Suppressor macrophage treated with lipopolysaccharide for 1 hour (primary cell): ENCODE measurements at regions not wholly inside any gene's neighbourhood (a gene's known extent, or its start where the extent isn't known, plus 50 kb on each side); places are given as distances from the start of the nearest gene placed in this dataset.

ENCODE experiments used
- DNase-seq, 3 donors: peaks; one replicate each; pipeline ENCODE4 v3.0.0-alpha.2; 2020 to 2022

DNA sequence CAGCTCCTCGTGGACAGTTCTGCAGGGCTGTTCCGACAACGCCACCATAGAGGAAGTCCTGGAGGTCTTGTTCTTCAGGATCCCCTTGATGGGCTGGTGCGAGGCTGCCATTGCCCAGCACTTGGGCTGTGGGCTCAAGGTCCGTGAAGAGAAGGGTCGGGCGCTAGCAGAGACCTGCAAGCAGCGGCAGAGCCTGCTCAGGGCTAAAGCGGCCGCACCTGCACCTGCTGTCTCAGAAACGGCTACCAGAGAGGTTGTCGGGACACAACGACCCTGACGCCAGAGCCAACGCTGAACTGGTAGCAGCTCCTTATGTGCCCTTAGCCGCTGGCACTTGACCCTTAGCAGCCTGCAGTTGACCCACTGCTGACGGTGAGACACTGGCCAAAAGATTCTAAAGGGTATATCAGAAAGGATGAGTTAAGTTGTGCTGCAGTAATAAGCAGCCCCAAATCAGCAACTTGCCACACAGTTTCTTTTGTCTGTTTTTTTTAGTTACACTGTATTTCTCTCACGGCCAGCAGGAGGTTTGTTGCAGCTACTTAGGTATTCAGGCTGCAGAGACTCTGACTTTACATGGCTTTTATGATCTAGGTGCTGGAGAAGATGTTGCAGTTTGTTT is 55.5 kb upstream of the ST6GAL2 start:
- DNase-seq = no peak

DNA sequence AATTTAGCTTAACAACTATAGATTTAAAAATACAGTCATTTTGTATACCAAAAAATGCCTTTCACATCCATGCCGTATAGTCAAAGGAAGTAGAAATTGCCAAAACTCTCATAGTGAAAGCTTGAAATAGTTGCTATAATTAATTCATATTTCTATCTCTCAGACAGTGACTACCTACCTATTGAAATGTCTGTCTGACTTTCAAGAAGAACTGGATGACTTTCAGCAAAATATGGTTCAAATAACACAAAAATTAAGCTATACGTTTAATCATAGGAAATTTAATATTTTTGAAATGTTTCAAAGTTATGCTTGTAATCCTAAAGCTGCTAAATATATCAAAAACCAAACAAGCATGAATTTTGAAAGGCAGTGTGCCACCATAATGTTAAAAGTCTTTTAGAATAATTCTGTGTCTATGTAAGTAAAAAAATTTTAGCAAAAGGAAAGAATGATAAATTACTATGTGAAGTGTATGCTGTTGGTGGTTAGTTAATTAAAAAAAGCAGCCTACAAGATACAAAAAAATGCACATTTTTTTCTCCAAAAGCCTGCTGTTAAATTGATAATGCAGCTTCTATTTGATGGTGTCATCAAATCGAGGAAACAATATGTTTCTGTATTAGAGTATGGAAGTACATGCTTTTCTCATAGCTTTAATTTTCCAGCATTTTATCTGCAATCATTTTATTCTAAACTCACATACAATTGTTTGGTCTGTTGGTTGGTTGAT is 57.7 kb upstream of the ST6GAL2 start:
- DNase-seq = no peak

DNA sequence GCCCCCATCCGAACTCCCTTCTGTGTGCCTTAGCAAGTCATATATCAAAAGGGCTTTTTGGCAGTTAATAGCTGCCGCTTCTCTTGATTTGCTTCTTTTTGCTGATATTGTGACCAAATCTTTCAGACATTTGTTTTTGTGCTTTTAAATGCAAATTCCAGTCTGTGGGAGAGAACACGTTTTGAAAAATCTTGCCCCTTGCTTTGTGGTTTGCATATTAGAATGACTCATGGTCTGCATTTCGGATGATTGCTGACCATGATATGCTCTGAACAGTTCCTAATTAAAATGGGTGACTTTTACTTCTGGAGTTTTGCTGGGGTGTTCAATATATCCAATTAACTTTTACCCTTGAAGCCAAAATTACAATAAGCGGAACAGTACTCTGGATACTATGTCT is 58.2 kb upstream of the ST6GAL2 start:
- no peak for DNase-seq

DNA sequence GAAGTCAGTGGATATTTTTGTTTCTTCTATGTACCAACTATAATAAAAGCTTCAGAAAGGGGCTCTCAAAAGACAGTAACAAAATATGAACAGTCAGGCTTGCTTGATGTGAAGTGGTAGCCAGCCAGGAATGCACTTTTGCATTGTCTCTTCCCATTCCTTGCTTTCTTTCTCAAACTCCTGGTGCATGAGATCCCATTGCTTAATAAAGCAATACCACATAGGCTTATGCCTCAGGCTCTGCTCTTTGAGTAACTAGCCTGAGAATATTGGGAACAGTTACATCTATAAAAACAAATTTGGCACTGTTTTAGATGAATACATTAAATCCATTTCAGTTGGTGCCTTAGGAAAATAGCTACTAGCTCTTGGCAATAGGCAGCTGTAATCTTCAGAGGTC is 62.6 kb upstream of the ST6GAL2 start:
- no peak for DNase-seq

DNA sequence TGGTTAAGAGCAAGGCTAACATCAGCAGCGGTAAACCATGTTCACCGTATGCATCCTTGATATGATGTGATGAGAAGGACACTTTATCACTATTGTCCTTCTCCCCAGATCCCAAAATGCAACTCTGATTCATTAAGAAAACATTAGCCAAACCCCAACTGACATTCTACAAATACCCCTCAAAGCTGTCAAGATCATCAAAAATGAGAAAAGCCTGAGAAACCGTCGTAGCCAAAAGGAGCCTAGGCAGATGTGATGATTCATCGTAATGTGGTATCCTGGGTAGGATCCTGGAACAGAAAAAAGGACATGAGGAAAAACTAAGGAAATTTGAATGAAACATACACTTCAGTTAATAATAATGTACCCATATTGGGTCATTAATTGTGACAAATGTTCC is 67.3 kb upstream of the ST6GAL2 start:
- DNase-seq = no peak

DNA sequence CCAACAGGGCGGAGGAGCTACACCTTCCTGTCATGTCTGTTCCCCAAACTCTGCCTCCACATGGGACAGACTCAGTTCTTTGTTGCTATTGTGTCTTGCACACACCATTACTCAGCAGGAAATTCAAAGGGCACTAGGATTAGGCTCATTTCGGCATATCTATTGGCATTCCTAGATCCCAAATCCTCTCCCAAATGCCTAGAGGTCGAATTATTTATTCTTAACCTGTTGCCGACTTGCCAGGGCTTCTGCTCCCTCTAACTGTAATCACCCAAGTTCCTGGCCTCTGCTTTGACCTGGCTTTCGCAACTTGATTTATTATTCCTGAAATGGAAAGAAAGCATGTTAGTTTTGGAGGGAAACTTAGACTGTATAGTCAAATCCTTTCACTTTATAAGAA is 67.8 kb upstream of the ST6GAL2 start:
- DNase-seq = no peak

DNA sequence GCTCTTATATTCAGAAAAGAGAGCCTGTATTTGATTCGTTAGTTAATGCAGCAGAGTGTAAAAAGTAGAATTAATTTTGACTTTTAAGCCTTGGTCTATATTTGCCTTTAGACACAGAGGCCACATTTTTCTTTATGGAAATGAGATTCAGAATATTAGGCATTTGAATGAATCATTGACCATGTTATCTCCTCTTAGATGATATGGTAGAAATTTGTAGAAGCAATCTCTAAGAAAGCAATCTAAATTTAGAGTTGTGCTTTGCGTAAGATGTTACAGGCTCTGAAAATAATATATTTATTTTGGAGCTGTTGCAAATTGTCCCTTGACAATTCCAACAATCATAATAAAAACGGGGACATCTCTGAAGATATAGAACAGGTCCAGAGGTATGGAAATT is 68.3 kb upstream of the ST6GAL2 start:
- DNase-seq = no peak

DNA sequence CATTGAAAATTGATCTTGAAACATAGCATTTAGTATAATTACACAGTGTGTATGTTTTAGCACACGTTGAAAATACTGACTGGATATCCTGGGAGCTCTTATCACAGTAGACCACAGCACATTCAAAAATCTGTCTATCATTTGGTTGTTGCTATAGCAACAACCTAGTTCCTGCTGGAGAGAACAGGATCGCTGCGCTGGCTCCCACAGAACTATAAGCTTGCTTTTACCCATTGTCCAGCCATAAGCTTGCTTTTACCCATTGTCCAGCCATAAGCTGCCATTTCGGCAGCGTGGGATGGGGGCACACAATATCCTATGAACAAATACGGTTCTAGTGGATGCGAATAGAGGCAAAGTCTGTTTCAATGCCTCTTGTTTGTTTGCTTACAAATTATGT is 70.4 kb upstream of the ST6GAL2 start:
- no peak for DNase-seq

DNA sequence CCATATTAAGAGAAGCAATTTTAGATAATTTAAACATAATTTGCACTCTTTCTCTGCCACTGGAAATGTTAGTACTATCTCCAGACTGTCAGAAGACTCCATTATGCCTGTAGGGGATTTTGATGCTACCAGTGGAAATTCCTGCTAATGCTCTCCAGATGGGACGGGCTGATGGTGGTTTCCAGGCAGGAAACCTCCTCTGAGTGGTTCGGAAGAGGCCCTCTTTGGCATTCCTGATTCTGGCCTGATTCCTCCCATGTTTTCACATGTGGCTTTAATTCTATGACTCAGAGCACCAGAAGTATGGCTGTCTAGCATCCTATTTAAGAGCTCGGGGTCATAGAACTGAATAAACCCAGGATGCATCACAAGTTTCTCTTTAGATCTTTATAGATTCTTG is 70.9 kb upstream of the ST6GAL2 start:
- no peak for DNase-seq

DNA sequence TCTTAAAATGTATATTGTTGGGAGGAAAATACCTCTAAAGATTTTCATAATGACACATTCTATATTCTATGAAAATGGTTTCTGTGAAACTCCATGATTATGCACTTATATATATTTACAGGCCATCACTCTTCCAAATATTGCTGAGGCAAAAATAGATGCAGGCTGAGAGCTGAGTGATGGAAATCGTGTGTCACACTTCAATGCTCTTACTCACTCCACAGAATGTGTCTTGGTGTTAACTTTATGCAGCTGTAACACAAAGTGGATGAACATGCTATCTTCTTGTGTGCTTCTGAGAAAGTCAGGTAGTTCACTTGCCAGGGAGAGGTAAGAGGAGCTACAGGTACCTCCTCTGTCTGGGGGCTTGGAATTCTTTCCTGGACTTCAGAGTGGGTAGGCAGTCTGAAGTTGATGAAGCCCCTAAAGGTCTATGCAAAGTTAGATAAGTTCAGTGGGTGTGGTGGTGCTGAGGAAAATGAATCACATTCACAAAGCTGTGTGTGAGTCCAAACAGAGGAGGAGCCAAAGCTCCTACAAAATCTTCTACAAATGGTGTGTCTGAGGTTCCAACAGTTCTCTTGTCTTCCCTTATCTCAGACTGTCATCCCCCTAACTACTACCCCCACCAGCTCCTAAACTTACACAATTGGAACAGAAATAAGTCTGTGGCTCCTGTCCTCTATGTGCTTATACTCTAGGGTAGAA is 74.2 kb upstream of the ST6GAL2 start:
- no peak for DNase-seq

DNA sequence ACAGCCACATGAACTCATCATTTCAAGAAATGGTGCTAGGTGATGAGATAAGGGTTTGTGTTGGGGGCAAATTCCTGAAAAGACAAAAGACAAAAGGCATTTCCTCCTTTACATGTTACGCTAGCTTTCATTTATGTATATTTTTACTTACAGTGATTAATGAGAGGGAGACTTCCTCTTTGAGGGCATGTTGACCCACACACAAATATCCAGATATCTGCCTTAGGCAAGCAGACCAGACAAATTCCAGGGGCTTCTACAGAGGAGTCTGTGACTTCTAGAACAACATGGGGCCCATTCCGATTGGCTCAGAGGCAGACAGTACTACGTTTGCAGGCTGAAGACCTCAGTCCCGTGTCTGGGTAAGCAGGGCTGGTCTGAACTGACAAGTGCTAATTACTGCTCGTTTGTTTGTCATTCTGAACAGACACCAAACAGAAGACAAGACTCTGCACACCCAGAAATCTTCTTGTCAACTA is 74.8 kb upstream of the ST6GAL2 start:
- DNase-seq = no peak

DNA sequence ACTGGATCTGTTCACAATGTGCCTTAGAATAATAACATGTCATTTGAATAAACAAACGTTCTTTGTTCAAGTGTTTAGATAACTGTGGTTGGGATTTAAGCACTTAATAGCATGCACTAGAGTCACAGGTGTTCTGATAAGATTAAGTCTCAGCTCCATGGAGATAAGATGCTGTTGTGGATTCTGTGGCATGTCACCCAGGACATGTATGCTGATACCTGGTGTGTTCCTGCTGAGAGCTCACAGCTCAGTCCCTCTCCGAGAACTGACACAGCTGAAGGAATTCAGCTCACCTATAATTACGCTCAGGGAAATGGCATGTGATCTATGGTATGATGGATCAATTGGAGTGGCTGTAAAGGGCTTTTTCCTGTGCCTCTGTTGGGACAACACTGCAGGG is 75.4 kb upstream of the ST6GAL2 start:
- DNase-seq = no peak

DNA sequence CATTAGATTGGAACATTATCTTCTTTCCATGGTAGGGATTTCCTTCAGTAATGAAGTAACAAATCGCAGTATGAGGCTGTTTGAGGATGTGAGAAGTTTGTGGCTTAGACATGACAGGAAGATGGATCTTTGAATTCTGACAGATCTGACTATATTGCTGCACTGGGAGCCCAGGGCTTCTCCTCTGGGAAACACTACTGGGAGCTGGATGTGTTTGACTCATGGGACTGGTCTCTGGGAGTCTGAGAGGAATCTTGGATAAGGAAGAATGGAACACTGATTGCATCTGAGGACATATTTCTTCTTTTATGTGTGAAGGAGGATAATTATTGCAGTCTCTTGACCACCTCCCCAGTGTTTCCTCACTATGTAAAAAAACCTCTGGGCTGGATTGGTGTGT is 77.2 kb upstream of the ST6GAL2 start:
- DNase-seq = no peak

DNA sequence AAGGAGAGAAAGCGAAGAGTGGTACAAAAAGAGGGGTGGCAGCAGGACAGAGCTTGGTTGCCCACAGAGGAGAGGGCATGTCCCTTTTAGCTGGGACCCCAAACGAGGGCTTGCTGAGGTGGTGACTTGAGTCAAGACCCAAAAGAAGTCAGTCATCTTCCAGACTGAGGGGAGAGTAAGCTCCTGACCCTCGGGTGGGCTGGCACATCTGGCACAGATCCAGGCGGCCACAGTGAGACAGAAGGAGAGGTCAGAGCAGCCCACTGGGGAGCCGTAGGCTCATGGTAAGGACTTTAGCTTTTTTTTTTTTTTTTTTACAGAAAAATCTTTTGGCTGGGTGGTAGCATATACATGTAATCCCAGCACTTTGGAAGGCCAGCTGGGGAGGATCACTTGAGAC is 77.9 kb upstream of the ST6GAL2 start:
- no peak for DNase-seq

DNA sequence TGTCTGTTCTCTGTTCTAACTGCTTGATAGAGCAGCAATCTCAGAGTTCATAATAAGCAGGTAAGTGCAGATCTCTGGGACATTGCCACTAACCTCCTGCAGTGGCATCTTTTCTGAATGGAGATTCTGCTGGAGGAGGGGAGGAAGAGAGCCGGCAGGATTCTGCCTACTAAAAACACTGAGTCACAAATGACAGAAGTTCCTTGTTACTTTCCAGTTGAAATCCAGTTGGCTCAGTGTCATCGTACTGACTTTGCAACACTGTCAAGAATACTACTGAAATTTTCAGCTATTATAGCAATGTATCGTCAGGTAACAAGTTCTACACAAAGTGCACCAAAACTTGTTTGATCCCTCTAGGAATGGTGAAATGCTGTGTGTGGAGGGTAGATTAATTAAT is 79.6 kb upstream of the ST6GAL2 start:
- DNase-seq = no peak

DNA sequence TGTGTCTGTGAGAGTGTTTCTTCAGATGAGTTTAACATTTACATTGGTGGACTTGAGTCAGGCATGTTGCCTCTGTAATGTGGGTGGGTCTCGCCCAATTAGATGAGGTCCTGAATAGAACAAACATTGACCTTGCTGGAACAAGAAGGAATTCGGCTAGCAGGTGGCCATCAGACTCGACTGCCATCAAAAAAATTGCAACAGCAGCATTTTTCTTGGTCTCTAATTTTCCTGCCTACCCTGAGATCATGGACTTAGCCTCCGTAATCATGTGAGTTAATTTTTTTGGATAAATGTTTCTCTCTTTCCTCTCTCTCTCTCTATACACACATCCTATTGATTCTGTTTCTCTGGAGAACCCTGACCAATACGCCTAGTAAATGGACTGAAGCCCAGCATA is 83.8 kb upstream of the ST6GAL2 start:
- no peak for DNase-seq

DNA sequence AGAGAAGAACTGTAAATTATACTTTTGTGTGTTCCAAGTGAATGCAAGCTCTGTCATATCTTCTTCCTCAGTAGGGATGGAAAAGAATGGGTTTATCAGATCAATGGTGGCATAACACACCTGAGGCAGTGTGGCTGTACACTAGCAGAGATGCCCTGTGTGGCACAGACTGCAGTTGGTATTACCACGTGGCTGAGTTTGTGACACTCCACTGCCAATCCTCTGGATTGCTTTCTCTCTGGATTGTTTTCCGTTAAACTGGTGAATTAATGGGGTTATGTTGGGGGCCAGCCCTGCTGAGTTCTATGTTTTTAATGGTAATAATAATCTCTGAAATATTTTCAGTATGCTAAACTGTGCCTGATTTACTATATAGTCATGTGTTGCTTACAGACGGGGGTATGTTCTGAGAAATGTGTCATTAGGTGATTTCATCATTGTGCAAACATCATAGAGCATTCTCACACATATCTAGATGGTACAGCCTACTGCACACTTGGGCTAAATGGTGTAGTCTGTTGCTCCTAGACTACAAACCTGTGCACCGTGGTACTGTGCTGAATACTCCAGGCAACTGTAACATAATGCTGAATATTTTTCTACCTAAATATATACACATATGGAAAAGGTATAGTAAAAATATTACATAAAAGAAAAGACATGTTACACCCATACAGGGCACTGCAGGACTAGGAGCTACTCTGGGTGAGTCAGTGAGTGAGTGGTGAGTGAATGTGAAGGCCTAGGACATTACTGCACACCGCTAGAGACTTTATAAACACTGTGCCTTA is 84.7 kb upstream of the ST6GAL2 start:
- no peak for DNase-seq

DNA sequence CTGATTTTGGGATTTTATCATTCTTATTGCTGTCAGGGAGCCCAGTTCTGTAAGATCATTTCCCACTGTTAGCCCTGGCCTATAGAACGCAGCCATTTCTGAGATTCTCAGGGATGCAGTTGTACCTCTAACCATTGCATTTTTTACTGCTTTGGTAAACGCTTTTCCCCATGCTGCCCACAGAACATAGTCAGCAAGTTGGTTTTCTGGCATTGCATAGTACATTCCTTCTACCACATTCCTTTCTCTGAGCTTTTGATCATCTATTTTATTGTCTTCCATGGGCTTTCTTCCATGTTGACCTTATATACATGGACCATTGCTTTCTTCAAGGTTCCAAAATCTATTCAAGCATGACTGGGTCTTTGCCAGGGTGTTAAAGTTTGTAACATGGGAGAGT is 86.8 kb upstream of the ST6GAL2 start:
- DNase-seq = no peak

DNA sequence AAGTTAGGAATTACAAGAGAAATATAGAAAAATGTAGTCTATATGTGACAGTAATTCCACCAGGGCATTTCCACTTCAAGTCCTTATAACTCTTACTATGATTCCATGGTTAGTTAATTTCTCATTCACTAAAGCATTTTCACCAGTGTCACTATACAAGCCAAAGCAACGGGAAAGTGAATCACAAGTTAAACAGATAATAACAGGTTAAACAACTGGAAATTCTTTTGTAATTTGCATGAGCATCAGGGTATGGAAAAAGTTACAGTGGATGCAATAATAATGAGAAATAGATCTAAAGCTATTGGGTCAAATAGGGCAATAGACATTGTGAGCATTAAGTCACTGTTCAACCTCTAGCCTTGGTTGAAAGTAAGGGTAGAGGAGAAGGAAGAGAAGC is 88.9 kb upstream of the ST6GAL2 start:
- DNase-seq = no peak

DNA sequence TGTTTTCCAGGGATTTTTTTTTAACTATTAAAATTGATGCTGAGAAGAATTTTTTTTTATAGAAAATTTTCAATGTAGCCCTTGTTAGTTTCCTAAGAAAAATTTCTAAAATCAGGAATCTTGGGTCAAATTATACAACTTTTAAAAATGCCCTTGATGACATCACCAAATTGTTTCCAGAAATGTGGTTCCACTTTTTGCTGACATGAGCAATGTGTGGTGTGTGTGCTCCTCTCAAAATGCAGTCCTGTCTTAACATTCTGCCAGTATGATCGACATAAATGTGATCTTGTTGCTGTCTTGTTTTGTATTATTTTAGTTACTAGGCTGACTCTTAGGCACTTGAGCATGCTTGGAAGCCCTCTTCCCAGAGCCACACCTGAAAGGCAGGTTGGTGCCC is 89.7 kb upstream of the ST6GAL2 start:
- no peak for DNase-seq

DNA sequence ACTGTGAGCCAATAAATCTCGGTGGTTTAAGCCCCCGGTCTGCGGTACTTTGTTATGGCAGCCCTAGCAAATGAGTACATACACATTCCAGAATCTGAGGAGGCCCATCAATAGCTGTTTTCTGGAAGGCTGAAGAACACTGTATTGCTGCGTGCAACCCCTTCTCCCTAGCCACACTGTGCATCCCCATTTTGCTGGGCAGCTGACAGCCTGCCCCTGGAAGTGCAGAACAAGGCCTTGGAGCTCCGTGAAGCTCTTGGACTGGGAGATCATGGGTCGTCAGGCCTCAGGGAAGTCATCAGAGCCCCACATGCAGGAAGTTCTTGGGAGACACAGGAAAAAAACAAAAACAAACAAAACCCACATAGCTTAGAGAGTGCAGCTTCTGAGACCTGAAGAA is 90.6 kb upstream of the ST6GAL2 start:
- DNase-seq = no peak

DNA sequence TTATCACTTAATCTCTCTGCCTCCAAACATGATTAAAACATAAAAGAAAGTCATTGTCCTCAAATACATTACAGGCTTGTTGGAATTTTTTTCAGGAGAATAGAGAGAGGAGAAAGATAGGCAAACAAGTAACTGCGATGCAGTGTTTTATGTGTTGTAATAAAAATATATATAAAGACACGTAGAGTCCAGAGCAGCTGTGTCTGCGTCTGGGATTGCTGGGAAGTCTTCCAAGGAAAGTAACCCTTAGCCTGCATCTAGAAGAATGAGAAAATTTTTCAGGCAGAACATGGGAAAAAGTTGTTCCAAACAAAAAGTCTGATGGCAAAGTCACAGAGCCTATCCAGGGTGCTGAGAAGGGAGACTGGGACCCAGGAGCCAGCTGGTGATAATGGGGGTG is 91.8 kb upstream of the ST6GAL2 start:
- no peak for DNase-seq

DNA sequence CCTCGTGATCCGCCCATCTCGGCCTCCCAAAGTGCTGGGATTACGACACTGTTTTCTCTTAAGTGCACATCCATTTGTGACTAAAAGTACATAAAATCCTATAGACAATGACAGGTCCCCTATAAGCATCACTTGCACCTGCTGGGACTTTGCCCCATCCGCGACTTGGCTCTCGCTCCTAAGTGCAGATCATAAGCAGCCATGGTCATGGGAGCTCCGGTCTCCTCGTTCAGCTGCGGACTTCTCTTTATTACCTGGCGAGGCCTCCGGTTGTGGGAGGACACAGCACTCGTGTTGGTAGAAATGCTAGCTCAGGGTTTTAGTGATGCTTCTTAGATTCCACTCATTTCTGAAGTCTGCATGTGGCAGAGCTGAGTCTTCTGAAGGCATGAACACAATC is 92.7 kb upstream of the ST6GAL2 start:
- no peak for DNase-seq

DNA sequence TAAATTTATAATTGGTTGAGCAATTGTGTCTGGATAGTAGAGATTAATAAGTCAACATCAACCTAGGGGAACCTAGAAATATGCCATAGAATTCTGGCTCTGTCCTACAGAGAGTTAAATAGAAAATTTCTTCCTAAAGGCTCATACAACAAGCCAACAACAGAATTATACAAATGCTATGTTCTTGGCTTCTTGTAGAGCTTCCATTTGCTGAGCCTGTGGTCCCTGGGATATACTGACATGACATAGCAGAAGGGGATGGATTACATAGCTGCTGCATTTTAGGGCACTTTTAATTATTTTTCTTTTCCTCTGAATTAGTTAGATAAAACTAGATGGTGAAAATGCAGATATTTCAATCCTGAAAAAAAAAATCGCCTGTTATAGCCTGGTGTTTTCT is 95.5 kb upstream of the ST6GAL2 start:
- no peak for DNase-seq
